IPS DF 4.7 (cell line): ENCODE measurements at regions not wholly inside any gene's neighbourhood (a gene's known extent, or its start where the extent isn't known, plus 50 kb on each side); places are given as distances from the start of the nearest gene placed in this dataset.

Experiments used
- DNase-seq: peaks from one replicate; pipeline ENCODE4 v3.0.0-alpha.2; 2013; ENCODE audit warnings: low spot score; ENCODE audit errors: extremely low read depth

GRCh38 chr16:6940968-6941367, 391.7 kb upstream of the RBFOX1 start:
- DNase-seq, result no peak

DNA sequence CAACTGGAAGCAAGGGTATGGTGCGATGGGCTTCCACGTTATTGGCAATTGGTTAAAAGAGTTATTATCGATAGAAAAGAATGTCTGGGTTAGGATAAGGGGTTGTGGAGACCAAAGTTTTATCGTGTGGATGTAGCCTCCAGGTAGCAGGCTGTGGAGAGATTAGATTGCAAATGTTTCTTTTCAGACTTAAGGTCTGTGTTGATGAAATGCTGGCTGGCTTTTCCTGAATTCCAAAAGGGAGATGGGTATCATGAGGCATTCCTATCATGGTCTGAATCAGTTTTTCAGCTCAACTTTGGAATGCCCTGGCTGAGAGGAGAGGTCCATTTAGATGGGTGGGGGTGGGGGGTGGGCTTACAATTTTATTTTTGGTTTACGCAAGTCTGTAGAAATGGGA, 395.0 kb upstream of the RBFOX1 start:
- DNase-seq, result no peak

DNA sequence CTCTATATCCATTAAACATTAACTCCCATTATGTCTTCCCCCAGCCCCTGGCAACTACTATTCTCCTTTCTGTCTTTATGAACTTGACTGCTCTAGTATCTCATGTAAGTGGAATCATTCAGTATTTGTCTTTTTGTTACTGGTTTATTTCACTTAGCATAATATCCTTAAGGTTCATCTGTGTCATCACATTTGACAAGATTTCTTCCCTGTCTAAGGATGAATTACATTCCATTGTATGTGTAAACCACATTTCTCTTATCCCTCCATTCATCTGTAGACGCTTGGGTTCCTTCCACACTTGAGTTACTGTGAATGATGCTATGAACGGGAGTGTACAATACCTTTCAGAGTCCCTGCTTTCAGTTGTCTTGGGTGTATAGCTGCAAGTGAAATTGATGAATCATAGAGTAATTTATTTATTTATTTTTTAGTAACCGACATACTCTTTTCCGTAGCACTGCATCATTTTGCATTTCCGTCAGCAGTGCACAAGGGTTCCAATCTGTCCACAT, 399.7 kb upstream of the RBFOX1 start:
- no peak for DNase-seq

GRCh38 chr16:6929868-6930267, 402.8 kb upstream of the RBFOX1 start:
- DNase-seq, result no peak

GRCh38 chr16:6926762-6927161, 405.9 kb upstream of the RBFOX1 start:
- DNase-seq, result no peak

GRCh38 chr16:6926341-6926740, 406.3 kb upstream of the RBFOX1 start:
- DNase-seq, result no peak

GRCh38 chr16:6918646-6919045, 414.0 kb upstream of the RBFOX1 start:
- DNase-seq, result no peak

GRCh38 chr16:6916946-6917345, 415.7 kb upstream of the RBFOX1 start:
- DNase-seq, result no peak

DNA sequence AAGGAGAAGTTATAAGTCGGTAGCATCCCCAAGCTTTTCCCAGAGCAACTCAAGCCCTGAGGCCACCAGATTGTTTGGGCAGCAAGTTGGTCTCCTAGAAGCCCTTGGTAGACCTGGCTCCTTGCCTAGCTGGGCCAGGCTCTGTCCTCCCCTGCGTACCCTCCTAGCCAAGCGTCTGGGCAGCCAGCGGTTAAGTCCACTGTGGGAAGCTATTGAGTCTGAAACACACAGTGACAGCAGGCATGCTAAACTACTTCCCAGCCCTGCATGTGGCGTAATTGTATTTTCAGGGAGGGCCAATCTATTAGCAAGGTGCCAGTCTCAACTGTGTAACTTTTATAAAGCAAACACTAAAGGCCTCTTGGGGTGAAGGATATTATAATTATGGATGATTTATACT, 419.1 kb upstream of the RBFOX1 start:
- no peak for DNase-seq

GRCh38 chr16:6910301-6910700, 422.3 kb upstream of the RBFOX1 start:
- no peak for DNase-seq

DNA sequence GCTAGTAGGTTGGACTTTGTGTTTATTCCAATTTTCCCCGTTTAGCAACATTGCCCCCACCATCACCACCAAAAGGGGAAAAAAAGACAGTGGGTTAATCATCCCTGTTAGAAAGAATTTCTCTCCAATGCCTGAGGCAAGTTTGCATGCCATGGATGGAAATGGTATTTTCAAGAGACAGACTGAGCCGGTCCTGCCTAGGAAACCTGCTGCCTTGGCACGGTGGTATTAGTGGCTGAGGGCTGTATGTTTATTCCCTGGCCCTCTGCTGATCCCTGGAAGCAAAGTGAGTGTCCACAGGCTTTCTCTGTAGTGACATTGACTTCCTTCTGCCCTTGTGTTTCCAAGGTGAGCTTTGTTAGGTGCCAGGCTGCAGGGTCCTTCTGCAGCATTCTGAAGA, 427.0 kb upstream of the RBFOX1 start:
- no peak for DNase-seq

- no peak for DNase-seq
Observed at GRCh38 chr16:6903671-6904070, 429.0 kb upstream of the RBFOX1 start.

- no peak for DNase-seq
Observed at GRCh38 chr16:6898896-6899295, 433.7 kb upstream of the RBFOX1 start.

DNA sequence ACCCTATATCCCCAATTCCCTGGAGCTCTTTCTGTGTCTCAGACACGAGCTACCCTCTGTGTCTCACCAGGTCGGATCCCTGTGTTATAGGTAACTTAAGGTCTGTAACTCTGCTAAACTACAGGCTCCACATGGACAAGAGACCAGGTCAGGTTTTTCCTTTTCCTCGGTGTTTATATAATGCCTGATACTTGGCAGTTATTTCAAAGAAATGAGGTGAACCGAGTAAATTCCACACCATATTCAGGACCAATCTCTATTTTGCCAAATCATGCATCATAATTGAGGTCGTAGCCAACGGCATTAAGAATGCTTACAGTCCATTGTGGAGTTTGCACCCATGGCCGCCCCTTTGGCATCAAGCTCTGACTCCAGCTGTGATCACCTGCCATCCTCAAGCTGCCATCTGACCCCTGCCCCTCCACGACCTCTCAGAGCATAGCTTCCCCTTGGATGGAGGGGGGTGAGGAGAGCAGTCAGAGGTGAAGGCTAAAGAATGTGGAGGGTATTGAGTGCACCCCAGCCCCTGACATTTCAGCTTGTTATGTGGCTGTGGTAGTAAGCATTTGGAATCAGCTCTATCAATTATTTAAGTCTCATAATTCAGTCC, 434.7 kb upstream of the RBFOX1 start:
- no peak for DNase-seq

GRCh38 chr16:6892966-6893365, 439.7 kb upstream of the RBFOX1 start:
- DNase-seq, result no peak

- no peak for DNase-seq
Observed at GRCh38 chr16:6891496-6891895, 441.1 kb upstream of the RBFOX1 start.

DNA sequence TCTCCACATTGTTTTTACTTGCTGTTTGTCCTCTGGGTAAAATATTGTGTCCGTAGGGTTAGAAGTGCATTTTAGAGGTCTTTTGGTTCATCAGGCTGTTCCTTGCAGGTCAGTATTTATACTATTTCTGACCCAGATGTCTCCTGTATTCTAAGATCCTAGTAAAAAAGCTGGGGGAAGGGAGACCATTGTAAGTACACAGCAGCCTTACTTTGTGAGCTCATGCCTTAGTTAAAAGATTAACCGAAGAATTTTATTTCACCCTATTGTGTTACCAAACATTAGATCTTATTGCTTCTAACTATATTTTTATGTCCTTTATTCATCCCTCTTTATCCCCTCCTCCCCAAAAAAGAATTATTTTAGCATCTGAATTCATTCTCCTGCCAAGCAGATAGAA, 444.1 kb upstream of the RBFOX1 start:
- DNase-seq, result no peak

DNA sequence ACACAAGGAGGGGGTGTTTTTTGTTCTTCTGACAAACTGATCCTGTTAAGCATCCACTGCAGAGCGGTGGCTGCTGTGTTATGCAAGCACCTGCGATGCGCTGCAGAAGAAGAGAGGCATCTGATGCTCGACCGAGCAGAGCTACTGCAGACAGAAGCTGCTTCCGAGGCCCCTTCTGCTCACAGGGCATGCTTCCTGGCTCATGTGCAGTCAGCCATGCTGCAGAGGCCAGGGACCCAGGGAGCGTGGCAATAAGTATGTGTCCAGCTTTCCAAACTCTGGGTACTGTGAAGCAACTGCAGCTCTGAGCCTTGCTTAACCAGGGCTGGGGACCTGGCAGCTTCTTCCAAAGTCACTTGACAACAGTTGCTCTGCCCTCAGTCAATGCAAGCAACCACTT, 448.6 kb upstream of the RBFOX1 start:
- no peak for DNase-seq

- no peak for DNase-seq
Observed at GRCh38 chr16:6880263-6880662, 452.4 kb upstream of the RBFOX1 start.

DNA sequence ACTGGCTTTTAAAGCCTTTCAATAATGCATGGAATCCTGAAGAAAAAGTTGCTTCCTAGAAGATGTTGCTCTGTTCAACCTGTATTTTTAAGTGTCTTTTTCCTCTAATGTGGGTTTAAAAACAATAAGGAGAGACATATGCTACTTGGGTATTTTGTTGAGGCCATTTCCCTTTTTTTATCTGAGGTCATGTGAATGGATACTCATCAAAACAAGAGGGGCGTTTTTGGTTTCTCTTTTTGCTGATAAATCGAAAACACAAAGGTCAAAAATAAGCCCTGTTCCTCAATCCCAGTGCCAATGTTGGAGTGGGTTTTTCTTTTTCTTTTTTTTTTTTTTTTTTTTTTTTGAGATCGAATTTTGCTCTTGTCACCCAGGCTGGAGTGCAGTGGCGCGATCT, 468.0 kb upstream of the RBFOX1 start:
- DNase-seq, result no peak

DNA sequence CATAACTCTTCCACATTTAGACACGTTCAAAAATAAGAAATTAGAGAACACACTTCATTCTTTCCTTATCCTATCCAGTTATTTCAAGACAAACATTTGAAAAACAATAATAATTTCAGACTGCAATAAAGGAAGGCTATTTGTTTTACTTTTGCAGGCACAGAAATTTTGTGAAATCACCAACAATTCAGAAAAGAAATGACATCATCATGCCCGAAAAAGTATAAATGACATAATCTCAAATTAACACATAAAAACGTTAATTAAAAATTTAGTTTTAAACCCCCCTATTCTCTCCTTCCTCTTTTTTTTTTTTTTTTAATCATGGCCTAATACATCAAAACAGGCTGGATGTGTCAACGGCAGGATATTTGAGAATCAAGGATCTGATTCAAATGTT, 468.4 kb upstream of the RBFOX1 start:
- DNase-seq, result no peak

GRCh38 chr16:6863135-6863534, 469.5 kb upstream of the RBFOX1 start:
- no peak for DNase-seq

DNA sequence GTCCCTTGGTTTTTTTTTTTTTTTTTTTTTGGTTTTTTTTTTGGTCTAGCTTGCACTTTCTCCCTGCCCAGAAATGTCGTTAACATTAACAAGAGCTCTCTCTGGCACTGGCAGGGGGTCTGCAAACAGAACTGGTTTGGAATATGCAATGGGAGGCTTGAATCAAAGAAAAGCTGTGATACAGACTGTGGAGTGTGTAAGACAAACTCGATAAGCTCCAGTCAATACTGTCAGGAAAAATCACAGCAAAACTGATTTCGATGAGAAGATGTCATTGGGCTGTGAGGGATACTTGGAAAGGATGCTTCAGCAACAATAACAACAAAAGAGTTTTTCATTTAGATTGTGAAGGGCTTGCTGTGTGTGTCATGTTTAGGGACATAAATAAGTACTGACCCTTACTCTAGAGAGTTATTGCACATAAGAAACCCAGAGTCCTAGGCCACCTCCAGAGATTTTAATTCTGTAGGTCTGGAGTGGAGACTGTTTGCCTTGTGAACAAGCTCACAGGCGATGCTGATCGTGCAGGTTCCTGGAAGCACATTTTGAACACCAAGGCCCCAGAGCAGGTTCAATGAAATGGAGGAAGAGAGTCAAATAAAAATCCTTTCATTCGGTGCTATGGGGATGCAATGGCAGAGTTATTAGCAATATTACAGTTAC, 470.7 kb upstream of the RBFOX1 start:
- DNase-seq, result no peak
